OCI-LY1 (cell line): ENCODE measurements at regions not wholly inside any gene's neighbourhood (a gene's known extent, or its start where the extent isn't known, plus 50 kb on each side); places are given as distances from the start of the nearest gene placed in this dataset.

Experiments used
- CTCF ChIP-seq: fragments of 200-600 bp; sonication (generic), shearing (Covaris generic); IDR thresholded peaks from 2 replicates; pipeline ENCODE4 v1.5.1; 2017; ENCODE audit warnings: mild to moderate bottlenecking, antibody characterized with exemption, low read length, moderate library complexity, mixed read lengths
- EZH2 ChIP-seq: fragments of 200-600 bp; sonication (generic), shearing (Covaris generic); IDR thresholded peaks from 2 replicates; pipeline ENCODE4 v1.8.0; 2017; ENCODE audit warnings: borderline replicate concordance, mixed run types, mild to moderate bottlenecking, antibody characterized with exemption, low read length, moderate library complexity, mixed read lengths

- TF ChIP-seq CTCF (no peak), EZH2 (no peak)
These were observed 786.6 kb upstream of the RGS18 start for GRCh38 chr1:191371626-191372025.
